A549 (cell line): ENCODE measurements at regions not wholly inside any gene's neighbourhood (a gene's known extent, or its start where the extent isn't known, plus 50 kb on each side); places are given as distances from the start of the nearest gene placed in this dataset.

Experiments used
- ATAC-seq, 2 experiments: fragments of 200-7000 bp in 1 of 2; fragments of >200 bp in 1 of 2; cut with Nextera tagmentation in 1 of 2; cut with Tn5 transposase in 1 of 2; 3 replicates each; pipeline versions ENCODE4 v1.8.0 to v1.9.1; 2018 to 2020; ENCODE audit warnings: mild to moderate bottlenecking in 1 of 2, moderate library complexity in 1 of 2
- CTCF ChIA-PET: fragments of 300-600 bp; sonication (Branson Sonifier 250); formaldehyde crosslinking; extraction: SDS; loops from one replicate; lab custom pipeline; 2021; ENCODE audit warnings: antibody characterized with exemption, inconsistent platforms; lab: Yijun Ruan, JAX
- POLR2A ChIA-PET: fragments of 350-600 bp; formaldehyde crosslinking; extraction: SDS; loops from one replicate; lab custom pipeline; 2021; ENCODE audit warnings: antibody characterized with exemption, inconsistent platforms; lab: Yijun Ruan, JAX
- DNase-seq, 2 experiments: peaks; one replicate each; pipeline versions ENCODE4 v3.0.0 to v3.0.0-alpha.2; 2011 to 2016; ENCODE audit warnings: low read depth in 1 of 2, low spot score in 1 of 2
- FAIRE-seq: peaks from 2 replicates; lab custom pipeline; 2011; peaks lifted over from hg19 to GRCh38; lab: Jason Lieb, UNC
- H3K27ac ChIP-seq, 2 experiments: fragments of >200 bp; sonication (Bioruptor Twin); formaldehyde crosslinking; 3 replicates each; pipeline ENCODE4 v1.5.1; 2016 to 2017
- H3K4me1 ChIP-seq: fragments of >200 bp; sonication (Bioruptor Twin); formaldehyde crosslinking; 3 replicates; pipeline ENCODE4 v1.6.1; 2016
- H3K4me2 ChIP-seq: fragments of >200 bp; sonication (Bioruptor Twin); formaldehyde crosslinking; 3 replicates; pipeline ENCODE4 v1.6.1; 2016
- H3K4me3 ChIP-seq: fragments of >200 bp; sonication (Bioruptor Twin); formaldehyde crosslinking; 3 replicates; pipeline ENCODE4 v1.5.1; 2016
- H3K9me3 ChIP-seq: fragments of >200 bp; sonication (Bioruptor Twin); formaldehyde crosslinking; 3 replicates; pipeline ENCODE4 v1.6.1; 2016
- ATOH8 ChIP-seq: fragments of 250-450 bp; sonication (Bioruptor Pico); IDR thresholded peaks from 2 replicates; pipeline ENCODE4 v1.5.0; 2020; ENCODE audit warnings: low read depth, mild to moderate bottlenecking, moderate library complexity
- BCL3 ChIP-seq: fragments of >200 bp; sonication (Bioruptor Twin); formaldehyde crosslinking; IDR thresholded peaks from 3 replicates; pipeline ENCODE4 v1.6.1; 2016
- BHLHE40 ChIP-seq: IDR thresholded peaks from 2 replicates; pipeline ENCODE4 v1.6.1; 2012; ENCODE audit warnings: low read depth, low read length, inconsistent platforms
- CBX8 ChIP-seq: fragments of 200-600 bp; sonication (generic); IDR thresholded peaks from 2 replicates; pipeline ENCODE4 v1.6.1; 2016
- CHD2 ChIP-seq: fragments of 150-350 bp; IDR thresholded peaks from 2 replicates; pipeline ENCODE4 v1.6.1; 2014; ENCODE audit warnings: low read length; ENCODE audit not compliant: partially characterized antibody
- CHD4 ChIP-seq: fragments of 200-600 bp; sonication (generic); IDR thresholded peaks from 2 replicates; pipeline ENCODE4 v1.6.1; 2016; ENCODE audit warnings: antibody characterized with exemption, mild to moderate bottlenecking, borderline replicate concordance
- EP300 ChIP-seq, 2 experiments: fragments of >200 bp; sonication (Bioruptor Twin); formaldehyde crosslinking; IDR thresholded peaks; 2 replicates in 1 of 2; 3 replicates in 1 of 2; pipeline ENCODE4 v1.6.1; 2016 to 2017
- FOSB ChIP-seq: fragments of 250-450 bp; sonication (Bioruptor Pico); IDR thresholded peaks from 2 replicates; pipeline ENCODE4 v1.5.0; 2020; ENCODE audit warnings: mild to moderate bottlenecking, moderate library complexity
- FOXS1 ChIP-seq: fragments of 250-450 bp; sonication (Bioruptor Pico); IDR thresholded peaks from 2 replicates; pipeline ENCODE4 v1.5.0; 2020; ENCODE audit warnings: mild to moderate bottlenecking, moderate library complexity
- GATA3 ChIP-seq: IDR thresholded peaks from 2 replicates; pipeline ENCODE4 v1.6.1; 2012; ENCODE audit warnings: borderline replicate concordance
- HDAC2 ChIP-seq: fragments of 200-600 bp; sonication (generic); IDR thresholded peaks from 2 replicates; pipeline ENCODE4 v1.6.1; 2016
- HMGXB4 ChIP-seq: fragments of 250-450 bp; sonication (Bioruptor Pico); IDR thresholded peaks from 2 replicates; pipeline ENCODE4 v1.5.0; 2021; ENCODE audit warnings: mild to moderate bottlenecking, moderate library complexity, borderline replicate concordance
- HOXB13 ChIP-seq: fragments of 250-450 bp; sonication (Bioruptor Pico); IDR thresholded peaks from 2 replicates; pipeline ENCODE4 v1.5.0; 2020; ENCODE audit warnings: low read depth, mild to moderate bottlenecking, moderate library complexity
- MAFK ChIP-seq: fragments of 450-650 bp; IDR thresholded peaks from 2 replicates; pipeline ENCODE4 v1.6.1; 2014; ENCODE audit not compliant: partially characterized antibody
- MAZ ChIP-seq: fragments of 150-350 bp; IDR thresholded peaks from 2 replicates; pipeline ENCODE4 v1.6.1; 2014; ENCODE audit warnings: antibody characterized with exemption, low read depth, low read length, borderline replicate concordance
- MYC ChIP-seq: IDR thresholded peaks from 2 replicates; pipeline ENCODE4 v1.6.1; 2012; ENCODE audit warnings: mild to moderate bottlenecking, inconsistent platforms, low read length, improper control_type of control experiment, borderline replicate concordance
- NPAS2 ChIP-seq: fragments of 250-450 bp; sonication (Bioruptor Pico); IDR thresholded peaks from 2 replicates; pipeline ENCODE4 v1.8.0; 2022; ENCODE audit warnings: mild to moderate bottlenecking, moderate library complexity, borderline replicate concordance
- POLR2AphosphoS2 ChIP-seq: conservative IDR thresholded peaks from 2 replicates; pipeline ENCODE4 v1.6.1; 2012; ENCODE audit warnings: low read length, improper control_type of control experiment, inconsistent platforms
- SREBF2 ChIP-seq: fragments of 450-650 bp; IDR thresholded peaks from 2 replicates; pipeline ENCODE4 v1.6.1; 2014; ENCODE audit warnings: mild to moderate bottlenecking, moderate library complexity
- ZC3H11A ChIP-seq: fragments of 450-650 bp; IDR thresholded peaks from 2 replicates; pipeline ENCODE4 v1.6.1; 2014; ENCODE audit warnings: antibody characterized with exemption, mild to moderate bottlenecking
- WGBS: methylation state at CpG from one replicate; pipeline ENCODE4 v1.1.6; 2017; ENCODE audit errors: missing lambda C conversion rate; 5-methylcytosine and 5-hydroxymethylcytosine counted together
- TF ChIP-seq, protein P1 (sequence below): fragments of 450-650 bp; IDR thresholded peaks from 2 replicates; pipeline ENCODE4 v1.6.1; 2014; ENCODE audit warnings: antibody characterized with exemption
- TF ChIP-seq, protein P2 (sequence below): fragments of >200 bp; sonication (Bioruptor Twin); formaldehyde crosslinking; IDR thresholded peaks from 3 replicates; pipeline ENCODE4 v1.5.1; 2016
- TF ChIP-seq, protein P3 (sequence below): fragments of >200 bp; sonication (Bioruptor Twin); formaldehyde crosslinking; IDR thresholded peaks from 2 replicates; pipeline ENCODE4 v1.6.1; 2016

GRCh38 chr4:126820631-126821030 lies 812.1 kb upstream of the INTU start:
- CTCF ChIA-PET = no interaction called here
- H3K4me2 ChIP-seq = no peak overlapping the region
- H3K4me3 ChIP-seq = no peak overlapping the region
- H3K4me1 ChIP-seq = no peaks in the 10 kb centered on the region
- H3K27ac ChIP-seq = no peak overlapping the region
- POLR2A ChIA-PET = no interaction called here
- DNase-seq = no peak
- ATAC-seq = no peak
- TF ChIP-seq HOXB13 (CRISPR knock-in tag) = no peak
- TF ChIP-seq CBX8 = no peak
- TF ChIP-seq MAZ = no peak
- TF ChIP-seq FOXS1 (CRISPR knock-in tag) = no peak
- no peak for TF ChIP-seq GATA3
- TF ChIP-seq SREBF2 = no peak
- TF ChIP-seq MAFK = peak; percentile 57
- WGBS = 0% methylated on average over 1 of the region's 1 CpG
- FAIRE-seq = no peak
- H3K9me3 ChIP-seq = no peaks in the 10 kb centered on the region

DNA sequence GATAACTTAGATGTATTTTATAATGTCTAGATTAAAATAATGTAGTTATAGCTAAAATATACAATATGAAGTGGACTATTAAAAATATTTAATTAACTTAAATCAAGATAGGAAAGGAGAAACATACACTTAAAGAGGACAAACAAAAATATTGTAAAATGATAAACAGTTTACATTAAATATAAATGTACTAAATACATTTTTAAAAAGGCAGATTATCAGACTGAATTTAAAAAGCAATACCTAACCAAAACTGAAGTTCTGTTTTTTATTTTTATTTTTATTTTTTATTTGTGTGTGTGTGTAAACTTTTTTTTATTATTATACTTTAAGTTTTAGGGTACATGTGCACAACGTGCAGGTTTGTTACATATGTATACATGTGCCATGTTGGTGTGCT lies 811.6 kb upstream of the INTU start:
- no peak for TF ChIP-seq BHLHE40
- no peak for TF ChIP-seq POLR2AphosphoS2
- TF ChIP-seq FOSB = no peak
- TF ChIP-seq MYC = no peak
- no peak for TF ChIP-seq HDAC2
- no peak for TF ChIP-seq MAFK
- DNase-seq (no peak), ATAC-seq (no peak), FAIRE-seq (no peak)
- H3K9me3 ChIP-seq = no peaks in the 10 kb centered on the region
- ChIA-PET CTCF (no interaction called here), POLR2A (no interaction called here)
- H3K4me2 ChIP-seq = no peak overlapping the region
- H3K4me3 ChIP-seq = no peak overlapping the region
- H3K27ac ChIP-seq = no peak overlapping the region
- no peaks in the 10 kb centered on the region for H3K4me1 ChIP-seq
- 25% methylated on average over 1 of the region's 1 CpG for WGBS

DNA sequence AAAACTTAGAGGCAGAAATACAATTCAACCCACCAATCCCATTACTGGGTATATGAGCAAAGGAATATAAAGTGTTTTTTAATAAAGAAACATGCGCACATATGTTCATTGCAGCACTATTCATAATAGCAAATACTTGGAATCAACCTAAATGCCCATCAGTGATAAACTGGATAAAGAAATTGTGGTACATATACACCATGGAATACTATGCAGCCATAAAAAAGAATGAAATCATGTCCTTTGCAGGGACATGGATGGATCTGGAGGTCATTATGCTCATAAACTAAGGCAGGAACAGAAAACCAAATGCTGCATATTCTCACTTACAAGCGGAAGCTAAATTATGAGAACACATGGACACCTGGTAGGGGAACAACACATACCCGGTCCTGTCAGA lies 807.7 kb upstream of the INTU start:
- no peaks in the 10 kb centered on the region for H3K9me3 ChIP-seq
- no peak overlapping the region for H3K4me2 ChIP-seq
- no peaks in the 10 kb centered on the region for H3K4me1 ChIP-seq
- WGBS = 52% methylated on average over 3 of the region's 3 CpGs
- DNase-seq = no peak
- no peak overlapping the region for H3K4me3 ChIP-seq
- FAIRE-seq = no peak
- POLR2A ChIA-PET = no interaction called here
- H3K27ac ChIP-seq = no peak overlapping the region
- ATAC-seq = no peak
- TF ChIP-seq CBX8 (no peak), FOSB (no peak), HMGXB4 (CRISPR knock-in tag) (no peak), SREBF2 (no peak), BCL3 (no peak), HOXB13 (CRISPR knock-in tag) (no peak), MAFK (no peak), CHD4 (no peak), CHD2 (no peak), ATOH8 (CRISPR knock-in tag) (no peak), EP300 (IDR thresholded peaks at IDR 0.05) (no peak), BHLHE40 (no peak), ZC3H11A (no peak), NPAS2 (CRISPR knock-in tag) (no peak), FOXS1 (CRISPR knock-in tag) (no peak)
- TF ChIP-seq, protein P1, sequence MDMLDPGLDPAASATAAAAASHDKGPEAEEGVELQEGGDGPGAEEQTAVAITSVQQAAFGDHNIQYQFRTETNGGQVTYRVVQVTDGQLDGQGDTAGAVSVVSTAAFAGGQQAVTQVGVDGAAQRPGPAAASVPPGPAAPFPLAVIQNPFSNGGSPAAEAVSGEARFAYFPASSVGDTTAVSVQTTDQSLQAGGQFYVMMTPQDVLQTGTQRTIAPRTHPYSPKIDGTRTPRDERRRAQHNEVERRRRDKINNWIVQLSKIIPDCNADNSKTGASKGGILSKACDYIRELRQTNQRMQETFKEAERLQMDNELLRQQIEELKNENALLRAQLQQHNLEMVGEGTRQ = no peak
- TF ChIP-seq, protein P2, sequence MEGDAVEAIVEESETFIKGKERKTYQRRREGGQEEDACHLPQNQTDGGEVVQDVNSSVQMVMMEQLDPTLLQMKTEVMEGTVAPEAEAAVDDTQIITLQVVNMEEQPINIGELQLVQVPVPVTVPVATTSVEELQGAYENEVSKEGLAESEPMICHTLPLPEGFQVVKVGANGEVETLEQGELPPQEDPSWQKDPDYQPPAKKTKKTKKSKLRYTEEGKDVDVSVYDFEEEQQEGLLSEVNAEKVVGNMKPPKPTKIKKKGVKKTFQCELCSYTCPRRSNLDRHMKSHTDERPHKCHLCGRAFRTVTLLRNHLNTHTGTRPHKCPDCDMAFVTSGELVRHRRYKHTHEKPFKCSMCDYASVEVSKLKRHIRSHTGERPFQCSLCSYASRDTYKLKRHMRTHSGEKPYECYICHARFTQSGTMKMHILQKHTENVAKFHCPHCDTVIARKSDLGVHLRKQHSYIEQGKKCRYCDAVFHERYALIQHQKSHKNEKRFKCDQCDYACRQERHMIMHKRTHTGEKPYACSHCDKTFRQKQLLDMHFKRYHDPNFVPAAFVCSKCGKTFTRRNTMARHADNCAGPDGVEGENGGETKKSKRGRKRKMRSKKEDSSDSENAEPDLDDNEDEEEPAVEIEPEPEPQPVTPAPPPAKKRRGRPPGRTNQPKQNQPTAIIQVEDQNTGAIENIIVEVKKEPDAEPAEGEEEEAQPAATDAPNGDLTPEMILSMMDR = no peak
- TF ChIP-seq, protein P3, sequence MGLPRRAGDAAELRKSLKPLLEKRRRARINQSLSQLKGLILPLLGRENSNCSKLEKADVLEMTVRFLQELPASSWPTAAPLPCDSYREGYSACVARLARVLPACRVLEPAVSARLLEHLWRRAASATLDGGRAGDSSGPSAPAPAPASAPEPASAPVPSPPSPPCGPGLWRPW = no peak
- CTCF ChIA-PET = no interaction called here
